Neuronal stem cell (in vitro differentiated cells): ENCODE measurements at regions not wholly inside any gene's neighbourhood (a gene's known extent, or its start where the extent isn't known, plus 50 kb on each side); places are given as distances from the start of the nearest gene placed in this dataset.

Experiments used
- DNase-seq: peaks from one replicate; pipeline ENCODE4 v3.0.0-alpha.2; 2013; ENCODE audit warnings: low spot score
- H2AFZ ChIP-seq: one replicate; pipeline ENCODE4 v1.6.1; 2013; ENCODE audit warnings: mild to moderate bottlenecking, low read length, inconsistent platforms
- H2AK5ac ChIP-seq: 2 replicates; pipeline ENCODE4 v1.6.1; 2013; ENCODE audit warnings: low read depth, mild to moderate bottlenecking, inconsistent platforms, low read length, moderate library complexity, mixed read lengths
- H2BK120ac ChIP-seq: 2 replicates; pipeline ENCODE4 v1.6.1; 2013; ENCODE audit warnings: low read depth, mild to moderate bottlenecking, inconsistent platforms, low read length, moderate library complexity, mixed read lengths
- H2BK12ac ChIP-seq: one replicate; pipeline ENCODE4 v1.6.1; 2013; ENCODE audit warnings: low read length, inconsistent platforms
- H2BK15ac ChIP-seq: 2 replicates; pipeline ENCODE4 v1.6.1; 2013; ENCODE audit warnings: mild to moderate bottlenecking, low read length, inconsistent platforms, mixed read lengths
- H2BK5ac ChIP-seq: one replicate; pipeline ENCODE4 v1.6.1; 2013; ENCODE audit warnings: inconsistent platforms, mild to moderate bottlenecking, low read length, moderate library complexity
- H3K14ac ChIP-seq: one replicate; pipeline ENCODE4 v1.6.1; 2013; ENCODE audit warnings: low read length, inconsistent platforms
- H3K18ac ChIP-seq: 2 replicates; pipeline ENCODE4 v1.6.1; 2013; ENCODE audit warnings: low read length, inconsistent platforms
- H3K23ac ChIP-seq: 2 replicates; pipeline ENCODE4 v1.6.1; 2013; ENCODE audit warnings: low read depth, mild to moderate bottlenecking, mixed read lengths, low read length, inconsistent platforms; ENCODE audit not compliant: poor library complexity
- H3K27ac ChIP-seq: replicated peaks from 3 replicates; pipeline ENCODE4 v1.5.1; 2013; ENCODE audit warnings: low read length, inconsistent platforms
- H3K27me3 ChIP-seq, 3 experiments: 2 replicates each; pipeline ENCODE4 v1.6.1; 2013; ENCODE audit warnings: low read length in 3 of 3, mild to moderate bottlenecking in 2 of 3, inconsistent platforms in 1 of 3, low read depth in 1 of 3, mixed read lengths in 1 of 3, moderate library complexity in 1 of 3; ENCODE audit not compliant: control insufficient read depth in 3 of 3, insufficient read depth in 3 of 3
- H3K36me3 ChIP-seq, 2 donors: replicated peaks in 1 of 2; 2 replicates each; pipeline ENCODE4 v1.6.1; 2013; ENCODE audit warnings: low read length in 2 of 2; ENCODE audit not compliant: control insufficient read depth in 2 of 2, insufficient read depth in 2 of 2
- H3K4ac ChIP-seq: 2 replicates; pipeline ENCODE4 v1.6.1; 2013; ENCODE audit warnings: inconsistent platforms, mild to moderate bottlenecking, low read length, moderate library complexity
- H3K4me1 ChIP-seq, 2 donors: 1 replicate in 1 of 2; 2 replicates in 1 of 2; pipeline ENCODE4 v1.6.1; 2013; ENCODE audit warnings: low read length in 2 of 2, low read depth in 1 of 2; ENCODE audit not compliant: control insufficient read depth in 2 of 2, insufficient read depth in 1 of 2
- H3K4me2 ChIP-seq: one replicate; pipeline ENCODE4 v1.6.1; 2013; ENCODE audit warnings: mild to moderate bottlenecking, low read length, inconsistent platforms; ENCODE audit not compliant: insufficient read depth, poor library complexity, severe bottlenecking
- H3K4me3 ChIP-seq, 2 donors: 2 replicates each; pipeline ENCODE4 v1.5.1; 2013; ENCODE audit warnings: low read length in 2 of 2, mild to moderate bottlenecking in 2 of 2, inconsistent platforms in 1 of 2, moderate library complexity in 1 of 2
- H3K79me1 ChIP-seq: one replicate; pipeline ENCODE4 v1.6.1; 2013; ENCODE audit warnings: low read depth, mild to moderate bottlenecking, inconsistent platforms, low read length, moderate library complexity
- H3K9ac ChIP-seq: one replicate; pipeline ENCODE4 v1.6.1; 2013; ENCODE audit warnings: mild to moderate bottlenecking, low read depth, low read length, inconsistent platforms; ENCODE audit not compliant: poor library complexity
- H3K9me3 ChIP-seq, 2 donors: replicated peaks in 1 of 2; 2 replicates each; pipeline versions ENCODE3 to v1.6.1; 2013; ENCODE audit warnings: low read length in 2 of 2, mild to moderate bottlenecking in 2 of 2, inconsistent platforms in 1 of 2, low read depth in 1 of 2, mixed read lengths in 1 of 2, moderate library complexity in 1 of 2; ENCODE audit not compliant: control insufficient read depth in 2 of 2, insufficient read depth in 1 of 2
- H4K8ac ChIP-seq: one replicate; pipeline ENCODE4 v1.6.1; 2013; ENCODE audit warnings: low read depth, mild to moderate bottlenecking, inconsistent platforms, low read length, moderate library complexity
- H4K91ac ChIP-seq: one replicate; pipeline ENCODE4 v1.6.1; 2013; ENCODE audit warnings: low read length, low read depth, mild to moderate bottlenecking, inconsistent platforms; ENCODE audit not compliant: poor library complexity
- WGBS, 2 donors: extraction: QIAGEN DNeasy Blood & Tissue Kit; methylation state at CpG; one replicate each; pipeline ENCODE4 v1.1.7; 2013; ENCODE audit warnings: missing lambda C conversion rate in 2 of 2, mixed read lengths in 1 of 2; ENCODE audit not compliant: insufficient read length in 2 of 2, insufficient replicate concordance in 1 of 2; ENCODE audit errors: extremely low coverage in 2 of 2; 5-methylcytosine and 5-hydroxymethylcytosine counted together

DNA sequence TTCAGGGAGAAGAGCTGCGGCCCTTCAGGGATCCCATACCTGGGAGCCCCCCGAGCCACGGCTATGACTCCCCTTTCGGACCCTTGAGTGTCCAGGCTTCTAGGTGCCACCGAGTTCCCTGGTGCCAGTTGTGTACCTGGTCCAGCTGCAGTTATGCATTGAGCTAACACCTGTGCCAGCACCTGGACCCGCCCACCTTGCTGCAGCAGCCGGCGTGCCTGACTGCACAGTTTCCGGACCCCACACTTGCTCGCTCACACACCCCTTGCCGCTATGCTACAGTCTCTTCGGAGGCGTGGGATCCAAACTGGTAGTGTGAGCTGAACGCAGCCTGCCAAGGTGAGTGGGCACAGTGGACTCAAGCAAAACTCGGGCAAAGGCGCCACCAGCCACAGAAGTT, 284.5 kb upstream of the ROBO1 start:
- DNase-seq, result no peak
- peak overlapping the region; percentile 19 for H3K18ac ChIP-seq

DNA sequence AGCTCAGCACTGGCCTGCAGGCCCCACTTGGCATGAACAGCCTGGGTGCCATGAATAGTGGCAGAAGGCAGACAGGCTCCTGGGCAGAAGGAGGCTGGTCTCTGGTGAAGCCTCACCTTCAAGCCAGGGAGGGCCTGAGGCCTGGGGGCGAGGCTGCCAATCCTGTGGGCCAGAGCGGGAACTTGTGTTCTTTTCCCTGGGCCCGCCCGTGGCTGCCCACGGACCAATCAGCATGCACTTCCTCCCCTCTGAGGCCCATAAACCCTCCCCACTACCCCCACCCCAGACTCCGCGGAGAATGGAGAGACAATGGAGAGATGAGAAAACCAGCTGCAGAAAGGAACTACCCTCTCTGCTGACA, 283.8 kb upstream of the ROBO1 start:
- H3K79me1 ChIP-seq, result no peaks in the 10 kb centered on the region
- H3K4me2 ChIP-seq, result no peak overlapping the region
- H3K9me3 ChIP-seq, result no peaks in the 10 kb centered on the region
- H3K4me3 ChIP-seq, result no peak overlapping the region
- H3K18ac ChIP-seq, result no peak overlapping the region
- DNase-seq, result no peak
- no peak overlapping the region for H4K91ac ChIP-seq
- no CpG with 5 or more reads among the region's 7 CpGs for WGBS, 2 donors
- H2AK5ac ChIP-seq, result no peak overlapping the region
- no peak overlapping the region for H3K23ac ChIP-seq
- H3K4ac ChIP-seq, result no peak overlapping the region
- no peak overlapping the region for H3K27ac ChIP-seq
- no peak overlapping the region for H2BK12ac ChIP-seq
- no peak overlapping the region for H3K14ac ChIP-seq
- no peaks in the 10 kb centered on the region for H3K4me1 ChIP-seq
- peak overlapping the region; percentile 29 for H2AFZ ChIP-seq
- no peak overlapping the region for H2BK5ac ChIP-seq
- no peaks in the 10 kb centered on the region for H3K36me3 ChIP-seq
- H3K9ac ChIP-seq, result no peak overlapping the region
- no peak overlapping the region for H4K8ac ChIP-seq
- no peak overlapping the region for H2BK15ac ChIP-seq
- H3K27me3 ChIP-seq, result no peaks in the 10 kb centered on the region
- H2BK120ac ChIP-seq, result no peak overlapping the region

More for the DNA sequence above, 284.5 kb upstream of the ROBO1 start:
- no peak overlapping the region for H2BK120ac ChIP-seq
- H3K4me3 ChIP-seq, result no peak overlapping the region
- WGBS, 2 donors, result no CpG with 5 or more reads among the region's 16 CpGs
- no peak overlapping the region for H3K4ac ChIP-seq
- no peaks in the 10 kb centered on the region for H3K36me3 ChIP-seq
- H3K27me3 ChIP-seq, result no peaks in the 10 kb centered on the region
- H3K4me2 ChIP-seq, result no peak overlapping the region
- H2BK5ac ChIP-seq, result no peak overlapping the region
- H2BK12ac ChIP-seq, result no peak overlapping the region
- H3K9ac ChIP-seq, result no peak overlapping the region
- no peaks in the 10 kb centered on the region for H3K79me1 ChIP-seq
- no peak overlapping the region for H3K14ac ChIP-seq
- H2AK5ac ChIP-seq, result no peak overlapping the region
- peak overlapping the region; percentile 58 for H2BK15ac ChIP-seq
- no peaks in the 10 kb centered on the region for H3K4me1 ChIP-seq
- no peak overlapping the region for H3K27ac ChIP-seq
- no peak overlapping the region for H2AFZ ChIP-seq
- H3K9me3 ChIP-seq, result no peaks in the 10 kb centered on the region
- H4K91ac ChIP-seq, result peak overlapping the region; percentile 92
- no peak overlapping the region for H3K23ac ChIP-seq
- no peak overlapping the region for H4K8ac ChIP-seq

DNA sequence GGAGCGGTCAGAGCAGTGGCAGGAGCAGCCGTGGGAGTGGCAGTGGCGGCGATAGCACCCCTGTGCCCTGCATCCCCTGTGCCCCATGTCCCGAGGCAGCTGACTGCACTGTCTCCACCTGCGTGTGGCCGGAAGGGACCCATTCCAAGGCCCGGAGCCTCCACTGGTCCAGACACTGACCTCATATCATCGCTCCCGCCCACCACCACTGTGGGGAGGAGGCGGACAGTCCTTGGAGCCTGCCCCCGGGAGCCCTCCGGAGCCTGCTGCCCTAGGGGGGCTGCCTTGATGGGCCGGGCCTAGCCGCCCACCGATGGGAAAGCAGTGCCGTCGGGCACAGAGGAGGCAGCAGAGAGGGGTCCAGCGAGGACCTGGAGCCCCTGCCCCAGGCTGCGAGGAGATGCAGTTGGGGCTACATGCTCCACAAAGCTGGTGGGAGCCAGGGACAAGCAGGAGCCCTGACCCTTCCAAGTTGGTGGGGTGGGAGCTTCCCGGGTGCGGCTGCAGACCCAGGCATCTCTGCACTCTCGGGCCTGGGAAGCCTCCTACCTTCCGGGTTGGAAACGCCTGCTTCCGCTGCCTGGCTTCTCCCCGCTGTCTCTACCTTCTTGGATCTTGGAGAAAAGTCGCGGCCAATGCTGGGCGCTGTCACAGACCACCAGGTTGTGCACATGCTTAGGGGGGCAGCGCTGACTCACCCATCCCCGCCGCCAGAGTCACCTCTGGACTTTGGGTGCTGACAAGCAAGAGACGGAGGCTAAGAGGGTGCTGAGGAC, 283.2 kb upstream of the ROBO1 start:
- Histone ChIP-seq H2BK120ac (no peak overlapping the region), H3K27me3 (no peaks in the 10 kb centered on the region), H2AFZ (peak overlapping the region; percentile 17), H2AK5ac (no peak overlapping the region), H3K4me1 (no peaks in the 10 kb centered on the region), H4K8ac (no peak overlapping the region), H3K9me3 (no peaks in the 10 kb centered on the region), H3K4ac (no peak overlapping the region), H3K23ac (peak overlapping the region; percentile 9), H3K4me3 (no peak overlapping the region), H3K79me1 (no peaks in the 10 kb centered on the region), H4K91ac (no peak overlapping the region), H3K27ac (no peak overlapping the region), H3K36me3 (no peaks in the 10 kb centered on the region), H2BK5ac (no peak overlapping the region), H3K4me2 (no peak overlapping the region), H3K9ac (no peak overlapping the region), H2BK12ac (no peak overlapping the region), H3K14ac (no peak overlapping the region), H3K18ac (peak overlapping the region; percentile 80), H2BK15ac (no peak overlapping the region)
- DNase-seq, result no peak
- no CpG with 5 or more reads among the region's 34 CpGs for WGBS, 2 donors

DNA sequence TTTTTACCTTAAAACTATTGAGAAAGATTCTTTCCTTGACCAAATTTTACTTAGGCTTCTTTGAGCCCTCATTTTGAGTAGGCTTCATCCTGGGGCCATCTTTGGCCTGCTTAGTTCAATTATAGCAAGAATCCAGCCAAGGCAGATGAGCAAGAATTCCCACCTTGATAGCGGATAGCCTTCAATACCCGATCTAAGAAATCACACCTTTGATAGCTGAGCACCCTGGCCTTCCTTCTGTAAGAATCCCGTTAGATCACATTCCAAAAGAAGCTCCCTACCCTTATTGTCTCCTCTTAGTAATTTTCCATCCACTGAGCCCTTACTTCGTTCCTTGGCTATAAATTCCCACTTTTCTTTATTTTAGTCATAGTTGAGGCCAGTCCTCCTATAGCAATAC, 275.4 kb upstream of the ROBO1 start:
- Histone ChIP-seq H2AK5ac (no peak overlapping the region), H2BK120ac (no peak overlapping the region)
- WGBS, 2 donors, result no CpG with 5 or more reads among the region's 4 CpGs

More for the DNA sequence above, 275.4 kb upstream of the ROBO1 start:
- Histone ChIP-seq H3K4me2 (no peak overlapping the region), H2BK12ac (no peak overlapping the region), H3K36me3 (no peaks in the 10 kb centered on the region), H3K4ac (no peak overlapping the region), H3K14ac (no peak overlapping the region), H3K9ac (no peak overlapping the region), H3K9me3 (no peaks in the 10 kb centered on the region), H3K18ac (no peak overlapping the region), H4K91ac (no peak overlapping the region), H2BK5ac (no peak overlapping the region), H3K4me1 (no peaks in the 10 kb centered on the region), H3K27ac (no peak overlapping the region), H3K79me1 (no peaks in the 10 kb centered on the region), H4K8ac (no peak overlapping the region), H2BK15ac (no peak overlapping the region), H3K23ac (no peak overlapping the region), H2AFZ (no peak overlapping the region), H3K4me3 (no peak overlapping the region), H3K27me3 (no peaks in the 10 kb centered on the region)
- no peak for DNase-seq
